ENCODE measurements at regions not wholly inside any gene's neighbourhood (a gene's known extent, or its start where the extent isn't known, plus 50 kb on each side); places are given as distances from the start of the nearest gene placed in this dataset.

- no peak for TF ChIP-seq CTCF (IDR thresholded peaks at IDR 0.05; ENCODE audit: low read depth, low read length)
- no peak for TF ChIP-seq EZH2phosphoT487 (IDR thresholded peaks at IDR 0.05; ENCODE audit: low read depth)
Measured at GRCh38 chr11:49851511-49851910, 100.7 kb upstream of the OR4C13 start.

All from OCI-LY3 (cell line).